ENCODE measurements at regions not wholly inside any gene's neighbourhood (a gene's known extent, or its start where the extent isn't known, plus 50 kb on each side); places are given as distances from the start of the nearest gene placed in this dataset.

DNA sequence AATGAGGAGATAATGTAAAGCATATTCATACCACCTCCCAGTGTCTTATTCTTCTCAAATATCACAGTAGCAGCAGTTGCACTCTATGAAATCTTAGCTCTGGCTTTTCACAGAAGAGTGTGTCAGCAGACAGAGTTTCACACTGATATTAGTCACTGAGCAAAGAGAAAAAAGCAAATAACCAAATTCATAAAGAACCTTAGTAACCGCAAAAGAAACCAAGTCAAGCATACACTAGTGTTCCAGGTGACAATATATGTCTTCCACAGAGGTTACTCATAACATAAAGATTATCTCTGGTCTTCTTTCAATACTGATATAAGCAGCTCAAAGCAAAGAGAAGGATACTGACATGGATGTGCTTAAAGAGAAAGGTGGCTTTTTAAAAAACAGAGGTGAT, 181.7 kb upstream of the EDNRA start:
- H3K36me3 ChIP-seq: no peaks in the 10 kb centered on the region
- H3K27me3 ChIP-seq: no peaks in the 10 kb centered on the region
- 56% methylated on average over 1 of the region's 1 CpG for WGBS (ENCODE audit: insufficient coverage, low coverage, low lambda C conversion rate, missing lambda C conversion rate)
- no peak for TF ChIP-seq POLR2A (IDR thresholded peaks at IDR 0.05)
- TF ChIP-seq, protein P1, sequence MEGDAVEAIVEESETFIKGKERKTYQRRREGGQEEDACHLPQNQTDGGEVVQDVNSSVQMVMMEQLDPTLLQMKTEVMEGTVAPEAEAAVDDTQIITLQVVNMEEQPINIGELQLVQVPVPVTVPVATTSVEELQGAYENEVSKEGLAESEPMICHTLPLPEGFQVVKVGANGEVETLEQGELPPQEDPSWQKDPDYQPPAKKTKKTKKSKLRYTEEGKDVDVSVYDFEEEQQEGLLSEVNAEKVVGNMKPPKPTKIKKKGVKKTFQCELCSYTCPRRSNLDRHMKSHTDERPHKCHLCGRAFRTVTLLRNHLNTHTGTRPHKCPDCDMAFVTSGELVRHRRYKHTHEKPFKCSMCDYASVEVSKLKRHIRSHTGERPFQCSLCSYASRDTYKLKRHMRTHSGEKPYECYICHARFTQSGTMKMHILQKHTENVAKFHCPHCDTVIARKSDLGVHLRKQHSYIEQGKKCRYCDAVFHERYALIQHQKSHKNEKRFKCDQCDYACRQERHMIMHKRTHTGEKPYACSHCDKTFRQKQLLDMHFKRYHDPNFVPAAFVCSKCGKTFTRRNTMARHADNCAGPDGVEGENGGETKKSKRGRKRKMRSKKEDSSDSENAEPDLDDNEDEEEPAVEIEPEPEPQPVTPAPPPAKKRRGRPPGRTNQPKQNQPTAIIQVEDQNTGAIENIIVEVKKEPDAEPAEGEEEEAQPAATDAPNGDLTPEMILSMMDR (IDR thresholded peaks at IDR 0.05): no peak
- DNase-seq (no peak), ATAC-seq (no peak)
- intact Hi-C loops (cut with DNase I): no loop called here
- no peaks in the 10 kb centered on the region for H3K4me1 ChIP-seq
- no peak overlapping the region for H3K27ac ChIP-seq
- no peak overlapping the region for H3K4me3 ChIP-seq
- H3K9me3 ChIP-seq: no peaks in the 10 kb centered on the region

DNA sequence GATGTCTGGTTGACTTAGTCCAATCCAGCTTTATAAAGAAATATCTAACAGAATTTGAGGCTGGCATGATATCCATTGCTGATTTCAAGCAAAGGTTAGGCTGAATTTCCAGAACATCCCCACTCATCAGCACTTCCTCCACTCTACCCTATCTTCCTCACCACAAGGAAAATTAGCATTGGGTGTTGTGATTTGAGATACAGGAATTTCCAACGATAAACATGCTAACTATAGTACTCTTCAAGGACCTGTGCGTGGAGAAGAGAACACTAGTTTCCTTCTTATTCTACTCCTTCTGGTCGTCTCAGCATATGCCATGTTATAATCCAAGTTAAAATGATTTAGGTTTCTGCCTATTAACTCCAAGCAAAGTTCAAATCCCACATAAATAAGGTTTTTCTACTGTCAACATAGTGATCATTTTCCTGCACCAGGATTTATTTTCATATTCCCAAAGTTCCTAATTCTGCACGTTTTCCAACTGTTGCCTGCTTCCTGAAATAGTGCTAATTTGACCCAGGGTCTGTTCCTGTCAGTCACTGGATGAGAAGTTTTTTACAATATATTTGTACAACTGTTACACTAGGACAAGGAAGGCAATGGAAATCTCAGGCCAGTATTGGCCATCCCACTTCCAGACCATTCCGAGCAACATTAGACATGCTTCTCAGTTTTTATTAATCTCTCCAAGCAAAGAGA, 177.6 kb upstream of the EDNRA start:
- Histone ChIP-seq H3K27ac (no peak overlapping the region), H3K27me3 (no peaks in the 10 kb centered on the region), H3K4me3 (no peak overlapping the region), H3K4me1 (no peaks in the 10 kb centered on the region), H3K9me3 (no peaks in the 10 kb centered on the region), H3K36me3 (no peaks in the 10 kb centered on the region)
- no peak for DNase-seq
- no peak for ATAC-seq
- intact Hi-C loops (cut with DNase I): no loop called here
- no peak for TF ChIP-seq POLR2A (IDR thresholded peaks at IDR 0.05)
- TF ChIP-seq, protein P1 (IDR thresholded peaks at IDR 0.05): no peak
- 17% methylated on average over 5 of the region's 5 CpGs for WGBS (ENCODE audit: insufficient coverage, low coverage, low lambda C conversion rate, missing lambda C conversion rate)

DNA sequence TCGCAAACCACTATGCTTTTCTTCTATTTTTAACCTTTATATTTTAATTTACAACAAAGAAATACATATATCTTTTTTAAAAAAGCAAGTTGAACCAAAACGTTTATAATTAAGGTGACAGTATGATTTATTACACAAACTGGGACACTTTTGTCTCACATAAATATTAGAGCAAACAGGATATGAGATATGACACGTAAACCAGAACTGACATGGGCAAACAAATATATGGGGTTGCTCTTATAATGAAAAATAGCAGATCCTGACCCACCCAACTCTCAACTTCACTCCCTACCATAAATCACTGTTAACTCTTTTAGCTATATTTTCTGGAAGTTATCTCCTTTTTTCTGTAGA, 177.0 kb upstream of the EDNRA start:
- DNase-seq (no peak), ATAC-seq (no peak)
- H3K9me3 ChIP-seq: no peaks in the 10 kb centered on the region
- WGBS (ENCODE audit: insufficient coverage, low coverage, low lambda C conversion rate, missing lambda C conversion rate): 13% methylated on average over 3 of the region's 3 CpGs
- H3K4me3 ChIP-seq: no peak overlapping the region
- H3K4me1 ChIP-seq: no peaks in the 10 kb centered on the region
- no peak overlapping the region for H3K27ac ChIP-seq
- no peaks in the 10 kb centered on the region for H3K36me3 ChIP-seq
- intact Hi-C loops (cut with DNase I): no loop called here
- TF ChIP-seq POLR2A (IDR thresholded peaks at IDR 0.05): no peak
- TF ChIP-seq, protein P1 (IDR thresholded peaks at IDR 0.05): no peak
- no peaks in the 10 kb centered on the region for H3K27me3 ChIP-seq

DNA sequence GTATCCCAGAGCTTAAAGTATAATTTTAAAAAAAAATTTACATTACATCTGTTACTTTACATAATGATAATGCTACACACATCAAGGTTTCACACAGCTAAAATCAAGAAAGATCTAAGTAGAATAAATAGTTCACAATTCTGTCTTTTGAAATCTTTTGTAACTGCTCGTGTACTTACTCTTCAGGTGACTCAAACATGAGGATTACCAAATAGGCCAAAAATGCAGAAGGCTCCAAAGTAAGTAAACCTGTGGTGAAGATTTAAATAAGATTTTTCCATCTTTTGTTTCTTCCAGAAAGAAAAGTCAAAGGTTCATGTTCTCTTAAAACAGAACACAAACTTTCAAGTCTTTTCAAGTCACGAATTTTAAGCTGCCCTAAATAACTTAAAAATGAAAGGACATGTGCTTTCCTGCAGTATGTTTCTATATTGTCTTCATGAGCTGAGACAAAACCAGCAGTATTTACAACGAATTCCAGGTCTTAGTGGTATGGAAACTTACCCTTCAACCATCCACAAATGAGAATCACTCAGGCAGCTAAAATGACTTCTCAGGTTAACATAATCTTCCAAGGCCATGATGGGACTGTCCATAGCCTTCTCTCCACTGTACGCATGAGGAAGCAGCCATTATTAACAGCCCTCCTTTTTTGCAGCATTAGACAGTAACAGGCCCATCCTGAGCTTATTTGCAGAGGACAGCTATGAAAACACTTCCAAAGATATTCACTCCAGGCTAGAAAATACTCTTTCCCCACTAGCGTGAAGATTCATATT, 172.8 kb upstream of the EDNRA start:
- no peaks in the 10 kb centered on the region for H3K4me1 ChIP-seq
- no peaks in the 10 kb centered on the region for H3K9me3 ChIP-seq
- H3K27me3 ChIP-seq: no peaks in the 10 kb centered on the region
- DNase-seq (no peak), ATAC-seq (no peak)
- intact Hi-C loops (cut with DNase I): no loop called here
- H3K4me3 ChIP-seq: no peak overlapping the region
- H3K36me3 ChIP-seq: no peaks in the 10 kb centered on the region
- TF ChIP-seq, protein P1 (IDR thresholded peaks at IDR 0.05): no peak
- no peak for TF ChIP-seq POLR2A (IDR thresholded peaks at IDR 0.05)
- WGBS (ENCODE audit: insufficient coverage, low coverage, low lambda C conversion rate, missing lambda C conversion rate): 57% methylated on average over 5 of the region's 5 CpGs
- no peak overlapping the region for H3K27ac ChIP-seq
